ENCODE measurements at regions not wholly inside any gene's neighbourhood (a gene's known extent, or its start where the extent isn't known, plus 50 kb on each side); places are given as distances from the start of the nearest gene placed in this dataset.
A peak's percentile ranks its signal among the peaks of the same experiment; 100 is the strongest.

- no peak for DNase-seq (ENCODE audit: low read depth in 3 of 3, low spot score in 2 of 3)
Measured at GRCh38 chr9:18202924-18203323, 271.0 kb upstream of the ADAMTSL1 start.

GRCh38 chr9:18207735-18208134 lies 266.2 kb upstream of the ADAMTSL1 start:
- no peak for DNase-seq (ENCODE audit: low read depth in 3 of 3, low spot score in 2 of 3)

- peak in 2 of 3 donors; percentile 21 to 41 for DNase-seq (ENCODE audit: low read depth in 3 of 3, low spot score in 2 of 3)
Measured at GRCh38 chr9:18208166-18209059, 265.5 kb upstream of the ADAMTSL1 start.

GRCh38 chr9:18215626-18216025 lies 258.3 kb upstream of the ADAMTSL1 start:
- no peak for DNase-seq (ENCODE audit: low read depth in 3 of 3, low spot score in 2 of 3)

GRCh38 chr9:18216376-18216775 lies 257.6 kb upstream of the ADAMTSL1 start:
- DNase-seq (ENCODE audit: low read depth in 3 of 3, low spot score in 2 of 3), result no peak

- DNase-seq (ENCODE audit: low read depth in 3 of 3, low spot score in 2 of 3), result no peak
Measured at GRCh38 chr9:18228101-18228500, 245.9 kb upstream of the ADAMTSL1 start.

GRCh38 chr9:18229992-18230676 lies 243.8 kb upstream of the ADAMTSL1 start:
- no peak for DNase-seq (ENCODE audit: low read depth in 3 of 3, low spot score in 2 of 3)

GRCh38 chr9:18233311-18233710 lies 240.6 kb upstream of the ADAMTSL1 start:
- DNase-seq (ENCODE audit: low read depth in 3 of 3, low spot score in 2 of 3), result no peak

GRCh38 chr9:18233776-18234445 lies 240.0 kb upstream of the ADAMTSL1 start:
- no peak for DNase-seq (ENCODE audit: low read depth in 3 of 3, low spot score in 2 of 3)

GRCh38 chr9:18235181-18235908 lies 238.6 kb upstream of the ADAMTSL1 start:
- no peak for DNase-seq (ENCODE audit: low read depth in 3 of 3, low spot score in 2 of 3)

GRCh38 chr9:18236336-18236735 lies 237.6 kb upstream of the ADAMTSL1 start:
- DNase-seq (ENCODE audit: low read depth in 3 of 3, low spot score in 2 of 3), result no peak

- DNase-seq (ENCODE audit: low read depth in 3 of 3, low spot score in 2 of 3), result no peak
Measured at GRCh38 chr9:18237776-18238175, 236.2 kb upstream of the ADAMTSL1 start.

- DNase-seq (ENCODE audit: low read depth in 3 of 3, low spot score in 2 of 3), result no peak
Measured at GRCh38 chr9:18238254-18238653, 235.7 kb upstream of the ADAMTSL1 start.

GRCh38 chr9:18238752-18239447 lies 235.1 kb upstream of the ADAMTSL1 start:
- no peak for DNase-seq (ENCODE audit: low read depth in 3 of 3, low spot score in 2 of 3)

- no peak for DNase-seq (ENCODE audit: low read depth in 3 of 3, low spot score in 2 of 3)
Measured at GRCh38 chr9:18240213-18240612, 233.7 kb upstream of the ADAMTSL1 start.

- no peak for DNase-seq (ENCODE audit: low read depth in 3 of 3, low spot score in 2 of 3)
Measured at GRCh38 chr9:18245911-18246310, 228.0 kb upstream of the ADAMTSL1 start.

GRCh38 chr9:18250053-18250452 lies 223.9 kb upstream of the ADAMTSL1 start:
- no peak for DNase-seq (ENCODE audit: low read depth in 3 of 3, low spot score in 2 of 3)

- no peak for DNase-seq (ENCODE audit: low read depth in 3 of 3, low spot score in 2 of 3)
Measured at GRCh38 chr9:18253950-18254349, 220.0 kb upstream of the ADAMTSL1 start.

GRCh38 chr9:18255158-18255629 lies 218.8 kb upstream of the ADAMTSL1 start:
- peak; percentile 76 to 82 (median 78) for DNase-seq (ENCODE audit: low read depth in 3 of 3, low spot score in 2 of 3)

GRCh38 chr9:18255747-18256146 lies 218.2 kb upstream of the ADAMTSL1 start:
- no peak for DNase-seq (ENCODE audit: low read depth in 3 of 3, low spot score in 2 of 3)

Measured in right renal cortex interstitium (tissue), 3 donors.